GM18520 (cell line): ENCODE measurements at regions not wholly inside any gene's neighbourhood (a gene's known extent, or its start where the extent isn't known, plus 50 kb on each side); places are given as distances from the start of the nearest gene placed in this dataset.
"Not testable (repeated sequence)": the region's sequence is repeated elsewhere in the genome, so short reads cannot be mapped to it uniquely, and the experiment has no call there.

ENCODE experiments used
- ATAC-seq: cut with Tn5 transposase; IDR thresholded peaks from one replicate; pipeline ENCODE4 v1.9.1; 2021; ENCODE audit not compliant: unreplicated experiment

GRCh38 chr5:124871303-124871702 lies 124.9 kb upstream of the ZNF608 start:
- no peak for ATAC-seq

DNA sequence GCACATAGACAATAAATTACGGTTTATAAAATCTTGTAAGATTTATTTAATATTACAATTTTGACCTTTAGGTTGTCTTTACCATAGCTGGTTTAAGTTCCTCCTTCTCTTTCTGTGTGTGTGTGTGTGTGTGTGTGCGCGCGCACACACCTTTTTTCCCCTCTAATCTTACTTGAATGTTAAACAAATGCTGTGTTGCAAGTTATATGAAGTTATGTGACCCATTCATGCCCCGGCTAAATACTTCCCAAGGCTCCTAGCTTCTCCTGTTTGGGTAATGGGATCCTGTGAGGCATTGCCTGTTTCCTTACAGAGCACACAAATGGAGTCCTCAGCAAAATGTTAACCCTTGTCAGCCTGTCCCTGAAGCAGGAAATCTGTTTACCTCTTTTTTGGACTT lies 125.6 kb upstream of the ZNF608 start:
- no peak for ATAC-seq

DNA sequence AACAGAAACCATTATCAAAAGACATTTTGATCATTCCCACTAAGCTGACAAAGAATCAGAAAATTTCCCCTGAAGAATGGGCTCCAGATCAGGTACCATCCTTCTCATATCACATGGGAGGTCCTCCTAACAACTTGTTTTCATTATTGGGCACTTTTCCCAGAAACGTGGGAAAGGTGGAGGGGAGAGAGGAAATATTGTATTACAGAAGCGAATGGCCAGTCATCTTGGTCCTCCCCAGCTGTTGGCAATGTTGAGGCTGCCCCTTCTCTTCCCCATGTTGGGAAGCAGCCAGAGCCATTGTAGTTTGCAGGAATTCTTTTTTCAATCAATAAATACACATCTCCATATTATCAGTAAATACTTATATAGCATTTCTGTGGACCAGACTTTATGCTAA lies 126.2 kb upstream of the ZNF608 start:
- ATAC-seq = no peak

DNA sequence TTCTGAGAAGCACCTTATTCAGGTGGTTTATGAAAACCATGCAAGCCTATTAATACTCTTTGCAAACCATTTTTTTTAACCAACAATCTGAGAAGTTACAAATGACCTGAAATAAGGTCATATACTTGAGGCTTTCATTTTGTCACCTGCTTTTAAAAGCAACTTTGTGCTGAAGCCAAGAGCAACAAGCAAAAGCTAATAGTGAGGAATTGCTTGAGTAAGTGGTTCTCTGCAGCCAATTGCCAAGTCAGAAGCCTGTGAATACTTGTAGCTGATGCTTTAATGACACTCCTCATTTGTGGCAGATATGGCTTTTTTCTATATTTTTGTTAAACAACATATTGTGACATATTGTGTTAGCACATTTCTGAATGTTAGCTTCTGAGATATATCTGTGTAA lies 126.7 kb upstream of the ZNF608 start:
- no peak for ATAC-seq

GRCh38 chr5:124873713-124874112 lies 127.3 kb upstream of the ZNF608 start:
- no peak for ATAC-seq

DNA sequence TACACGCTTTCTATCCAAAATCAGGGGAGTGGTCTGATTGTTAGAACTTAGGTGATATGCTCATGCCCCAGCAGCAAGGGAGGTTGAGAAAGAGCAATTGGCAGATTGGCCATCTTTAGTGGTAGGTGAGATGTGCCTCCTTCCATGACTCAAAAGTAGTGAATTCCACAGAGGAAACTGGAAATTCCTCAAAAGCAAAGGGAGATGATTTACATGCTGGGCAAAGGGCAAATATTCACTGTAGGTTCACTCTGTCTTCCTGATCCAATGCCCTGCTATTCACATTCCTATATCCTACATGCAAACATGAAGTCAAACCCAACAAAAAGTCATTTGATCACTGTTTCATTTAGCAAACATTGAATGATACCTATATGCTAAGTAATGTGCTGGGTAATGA lies 130.1 kb upstream of the ZNF608 start:
- no peak for ATAC-seq

DNA sequence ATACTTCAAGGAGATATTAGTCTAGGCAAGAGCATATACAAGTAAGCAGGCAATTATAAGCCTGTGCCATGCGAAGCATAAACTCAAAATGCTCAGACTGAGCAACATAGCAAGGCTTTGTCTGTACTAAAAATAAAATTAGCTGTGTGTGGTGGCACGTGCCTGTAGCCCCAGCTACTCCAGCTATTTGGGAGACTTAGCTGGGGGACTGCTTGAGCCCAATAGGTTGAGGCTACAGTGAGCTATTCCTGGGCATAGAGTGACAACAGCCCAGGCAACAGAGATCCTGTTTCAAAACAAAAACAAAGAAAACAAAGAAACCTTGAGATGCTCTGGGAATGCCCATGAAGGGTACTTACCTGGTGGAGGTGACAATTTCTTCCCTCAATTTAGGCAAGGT lies 130.5 kb upstream of the ZNF608 start:
- ATAC-seq = no peak

DNA sequence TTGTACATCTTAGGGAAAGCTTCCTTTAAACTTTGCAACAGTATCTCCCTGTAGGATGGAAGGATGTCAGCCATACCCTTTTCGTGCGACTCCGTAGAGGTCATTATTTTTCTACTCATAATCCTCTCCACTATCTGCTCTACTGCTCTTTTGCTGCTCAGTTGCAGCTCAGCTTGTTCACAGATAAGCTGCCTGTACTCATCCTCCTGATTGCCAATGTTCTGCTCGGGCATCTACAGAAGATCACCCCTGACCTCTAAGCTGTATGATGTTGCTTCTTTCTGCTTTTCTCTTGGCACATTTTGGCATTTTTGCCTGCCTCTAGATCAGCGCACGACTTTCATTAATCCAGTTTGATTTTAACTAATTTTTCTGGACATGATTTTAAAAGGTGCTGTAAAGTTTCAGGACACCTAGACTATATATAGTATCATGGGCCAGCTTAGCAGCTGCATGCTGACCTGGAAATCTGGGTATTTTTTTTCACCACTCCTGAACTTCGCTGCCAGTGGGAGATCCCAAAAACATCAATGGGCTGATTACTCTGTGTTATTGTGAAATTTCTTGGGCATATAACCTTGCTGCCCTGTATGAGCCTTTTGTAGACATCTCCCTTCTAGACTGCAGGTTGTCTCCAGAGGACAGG lies 131.2 kb upstream of the ZNF608 start:
- ATAC-seq = no peak

DNA sequence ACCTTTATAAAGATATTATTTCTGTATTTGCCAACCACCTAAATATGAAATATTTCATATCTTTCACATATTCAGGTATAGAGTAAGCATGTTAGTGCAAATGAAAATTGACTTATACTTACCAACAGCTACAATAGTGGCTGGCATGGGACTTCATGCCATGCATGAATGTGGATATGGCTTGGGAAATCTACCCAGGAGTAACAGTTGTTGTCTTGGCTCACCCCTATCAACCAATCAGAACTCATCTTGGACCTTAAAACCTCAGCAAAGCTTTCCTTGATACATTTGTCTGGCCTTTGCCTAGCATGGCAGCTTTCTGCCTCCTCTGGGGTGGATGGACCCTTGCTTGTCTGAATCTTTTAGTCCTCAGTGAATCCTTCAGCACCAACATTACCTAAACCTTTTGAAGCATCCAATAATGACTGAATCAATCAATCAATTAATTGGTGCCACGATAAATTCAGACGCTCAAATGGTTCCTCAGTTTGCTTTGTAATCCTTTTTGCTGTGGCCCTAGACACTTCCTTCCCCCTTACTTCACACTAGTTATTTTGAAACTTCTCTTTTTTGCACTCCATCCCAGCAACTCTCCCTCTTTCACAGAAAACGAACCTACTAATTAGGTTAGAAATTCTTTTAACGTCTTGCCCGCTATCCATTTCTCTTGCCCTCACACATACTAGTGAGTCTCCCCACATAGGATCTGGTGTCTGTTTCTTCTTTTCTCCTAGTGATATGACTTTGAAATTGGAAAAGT lies 132.3 kb upstream of the ZNF608 start:
- no peak for ATAC-seq

- no peak for ATAC-seq
Measured at GRCh38 chr5:124880903-124881697, 134.7 kb upstream of the ZNF608 start.

GRCh38 chr5:124883681-124884080 lies 137.2 kb upstream of the ZNF608 start:
- ATAC-seq = no peak

GRCh38 chr5:124884114-124884513 lies 137.7 kb upstream of the ZNF608 start:
- ATAC-seq = no peak

- no peak for ATAC-seq
Measured at GRCh38 chr5:124885490-124885889, 139.1 kb upstream of the ZNF608 start.

- no peak for ATAC-seq
Measured at GRCh38 chr5:124887223-124887622, 140.8 kb upstream of the ZNF608 start.

DNA sequence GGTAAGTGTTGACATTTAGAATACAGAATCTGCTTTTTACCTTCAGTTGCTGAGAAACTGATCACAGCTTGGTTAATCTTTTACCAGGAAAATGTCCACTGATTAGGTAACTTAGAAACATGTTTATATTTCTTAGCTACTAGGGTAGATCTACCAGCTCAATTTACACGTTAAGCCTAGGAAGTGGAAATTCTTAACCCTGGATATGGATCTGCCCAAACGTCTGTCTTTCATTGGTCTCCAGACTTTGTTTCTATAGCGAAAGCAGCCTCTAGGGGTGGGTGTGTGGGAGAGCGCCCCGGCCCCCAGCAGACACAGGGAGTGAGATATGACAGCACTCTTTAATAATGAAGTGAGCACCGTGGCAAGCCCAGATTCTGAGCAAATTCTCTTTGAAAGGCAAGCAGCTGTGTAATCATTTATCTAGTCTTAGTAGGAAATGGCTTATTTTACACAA lies 141.6 kb upstream of the ZNF608 start:
- ATAC-seq = no peak

GRCh38 chr5:124888622-124889485 lies 142.4 kb upstream of the ZNF608 start:
- no peak for ATAC-seq

DNA sequence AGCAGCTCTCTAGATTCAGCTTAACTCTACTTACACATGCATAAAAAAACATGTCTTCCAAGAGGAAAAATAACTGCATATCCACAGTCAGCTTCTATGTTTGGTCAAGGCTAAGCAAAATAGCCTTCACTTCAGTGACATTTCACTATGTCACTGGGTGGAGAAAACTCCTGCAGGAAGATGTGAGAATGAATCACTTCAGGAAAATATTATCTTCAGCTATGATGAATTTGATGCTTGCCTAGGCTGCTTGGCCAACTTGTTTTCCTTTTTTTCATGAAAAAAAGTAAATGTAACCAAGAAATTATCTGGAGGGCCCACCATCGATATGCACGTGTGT lies 143.0 kb upstream of the ZNF608 start:
- ATAC-seq = no peak

DNA sequence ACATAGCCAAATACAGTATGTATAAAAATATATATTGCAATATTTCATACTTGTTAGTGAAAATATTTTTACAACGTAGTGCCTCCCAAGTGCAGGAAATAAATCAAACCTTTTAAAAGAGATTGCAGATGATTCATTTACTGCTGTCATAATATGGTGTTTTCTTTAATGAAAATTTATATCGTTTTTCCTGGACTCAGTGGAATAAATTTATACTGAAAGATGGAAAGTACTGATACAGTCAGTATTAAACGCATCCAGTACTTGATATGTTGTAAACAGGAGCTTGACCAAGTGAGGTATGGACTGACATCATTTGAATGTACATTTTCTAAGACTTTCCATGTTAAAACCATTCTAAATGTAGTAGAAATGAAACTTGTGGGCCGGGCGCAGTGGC lies 143.4 kb upstream of the ZNF608 start:
- ATAC-seq = no peak

- not testable (repeated sequence) for ATAC-seq
Measured at GRCh38 chr5:124890442-124890841, 144.0 kb upstream of the ZNF608 start.

DNA sequence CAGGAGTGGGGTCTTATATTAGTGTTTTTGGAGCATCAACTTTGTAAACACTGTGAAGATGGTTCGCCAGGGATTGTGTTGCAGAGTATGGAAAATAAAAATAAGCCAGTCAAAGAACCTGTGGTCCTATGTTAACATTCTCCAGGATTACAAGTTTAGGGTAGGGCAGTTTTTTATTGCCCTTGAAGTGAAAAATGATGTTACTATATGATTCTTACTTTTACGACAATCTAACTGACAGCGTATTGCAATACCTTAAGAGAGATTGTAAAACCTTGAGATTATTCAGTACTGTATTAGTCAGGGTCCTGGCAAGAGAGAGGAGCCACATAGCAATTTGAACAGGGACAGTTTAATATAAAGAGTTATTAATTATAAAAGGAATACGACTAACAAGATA lies 144.7 kb upstream of the ZNF608 start:
- ATAC-seq = no peak
